CD4-positive, alpha-beta T cell treated with Interferon alpha-2 for 1 hour (primary cell): ENCODE measurements at regions not wholly inside any gene's neighbourhood (a gene's known extent, or its start where the extent isn't known, plus 50 kb on each side); places are given as distances from the start of the nearest gene placed in this dataset.

ENCODE experiments used
- DNase-seq, 2 donors: peaks; one replicate each; pipeline ENCODE4 v3.0.0-alpha.2; 2020 to 2022

DNA sequence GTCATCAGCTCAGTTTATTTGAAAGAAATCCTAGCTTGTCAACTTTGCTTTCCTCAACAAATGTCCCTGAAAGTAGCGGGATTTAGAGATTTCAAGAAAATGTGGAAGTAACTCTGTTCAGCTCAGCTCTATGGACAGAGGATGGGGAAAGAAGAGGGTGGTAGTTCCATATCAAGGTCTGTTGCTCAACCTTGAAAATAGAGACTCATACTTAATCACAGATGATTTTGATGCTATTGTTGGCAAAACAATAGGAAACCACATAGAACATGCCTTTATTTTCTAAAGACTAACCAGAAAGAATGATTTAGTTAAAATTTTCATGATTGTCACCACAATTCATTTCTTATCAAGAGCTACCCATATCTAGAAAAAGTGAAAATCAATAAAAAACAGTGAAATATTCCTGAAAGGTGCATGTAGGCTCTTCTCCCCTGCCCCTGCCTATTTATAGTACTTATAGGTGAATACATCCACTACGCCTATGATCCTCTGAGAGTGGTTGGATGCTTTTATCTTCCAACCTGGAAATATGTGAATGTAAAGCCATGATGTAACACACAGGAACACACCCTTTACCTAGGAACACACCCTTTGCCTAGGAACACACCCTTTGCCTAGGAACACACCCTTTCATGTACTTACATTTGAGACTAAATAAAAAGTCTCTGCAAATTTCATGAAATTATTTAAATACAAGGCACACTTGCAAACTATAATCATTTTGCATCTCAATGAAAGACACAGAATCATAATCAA lies 65.8 kb downstream of the ETAA1 start:
- no peak for DNase-seq

DNA sequence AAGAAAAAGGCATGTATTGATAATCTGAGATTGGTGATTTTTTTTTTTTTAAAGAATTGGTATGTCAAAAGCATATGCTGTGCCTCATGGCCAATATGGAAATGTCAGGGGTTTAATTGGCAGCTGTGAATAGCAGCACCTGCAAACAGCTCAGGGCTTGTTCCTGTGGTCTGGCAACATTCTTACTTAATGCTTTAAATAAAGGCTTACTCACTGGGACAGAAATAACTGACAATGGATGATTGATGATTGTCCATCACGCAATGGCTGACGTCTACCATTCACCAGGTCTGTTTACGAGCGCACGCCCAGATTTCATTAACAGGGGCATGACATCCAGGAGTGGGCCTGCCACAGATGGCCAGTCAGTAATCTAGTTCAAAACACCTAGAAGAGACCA lies 66.7 kb downstream of the ETAA1 start:
- no peak for DNase-seq

DNA sequence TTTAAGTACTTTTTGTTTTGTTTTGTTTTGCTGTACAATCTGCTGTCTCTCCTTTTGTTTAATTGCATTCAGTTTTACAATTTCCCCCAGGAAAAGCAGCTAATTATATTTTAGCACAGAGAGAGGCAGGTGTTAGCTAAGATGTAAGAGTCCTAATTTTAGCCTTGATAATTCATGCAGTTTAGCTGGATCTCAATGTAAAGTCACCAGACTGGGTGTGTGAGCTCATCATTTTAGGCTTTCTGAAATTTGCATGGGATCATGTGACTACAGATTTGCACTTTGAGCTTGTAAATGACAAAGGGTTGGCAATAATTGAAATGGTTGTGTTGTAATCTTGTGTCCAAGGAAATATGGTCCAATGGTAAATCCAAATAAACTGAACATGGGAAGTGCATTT lies 68.5 kb downstream of the ETAA1 start:
- no peak for DNase-seq

DNA sequence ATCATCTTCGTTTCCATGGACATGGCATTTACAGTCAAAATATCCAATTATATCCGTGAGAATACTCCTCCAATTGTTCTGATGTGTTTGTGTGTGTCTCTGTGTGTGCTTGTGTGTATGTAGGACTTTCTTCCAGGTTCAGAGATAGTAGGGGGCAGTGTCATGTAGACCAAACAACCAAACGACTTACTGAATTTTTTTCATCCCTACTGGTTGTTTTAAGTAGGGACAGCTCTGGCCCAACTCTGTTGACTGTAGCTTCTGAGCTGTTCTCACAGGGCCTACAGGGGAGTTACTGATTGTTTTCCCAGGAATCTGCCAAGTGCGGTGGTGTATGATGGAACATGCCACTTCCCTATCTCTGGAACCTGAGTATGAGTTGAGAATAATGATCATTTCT lies 69.6 kb downstream of the ETAA1 start:
- DNase-seq = no peak

DNA sequence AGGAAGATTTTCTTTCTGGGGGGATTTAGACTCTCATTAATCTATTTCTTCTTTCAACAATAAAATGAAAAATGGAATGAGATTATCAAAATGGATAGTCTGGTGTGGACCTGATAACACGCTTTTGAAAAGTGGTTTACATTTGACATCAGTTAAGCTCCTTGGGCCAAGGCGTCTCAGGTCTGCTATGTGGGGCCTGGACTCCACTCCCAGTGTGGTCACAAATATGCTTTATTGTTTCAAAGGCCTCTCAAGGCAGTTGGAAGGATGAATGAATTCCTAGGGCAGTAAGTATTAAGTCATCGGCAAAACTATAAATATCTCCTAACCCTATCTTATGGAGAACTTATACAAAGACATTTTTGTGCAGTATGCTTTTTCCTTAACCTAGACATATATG lies 74.5 kb downstream of the ETAA1 start:
- no peak for DNase-seq

DNA sequence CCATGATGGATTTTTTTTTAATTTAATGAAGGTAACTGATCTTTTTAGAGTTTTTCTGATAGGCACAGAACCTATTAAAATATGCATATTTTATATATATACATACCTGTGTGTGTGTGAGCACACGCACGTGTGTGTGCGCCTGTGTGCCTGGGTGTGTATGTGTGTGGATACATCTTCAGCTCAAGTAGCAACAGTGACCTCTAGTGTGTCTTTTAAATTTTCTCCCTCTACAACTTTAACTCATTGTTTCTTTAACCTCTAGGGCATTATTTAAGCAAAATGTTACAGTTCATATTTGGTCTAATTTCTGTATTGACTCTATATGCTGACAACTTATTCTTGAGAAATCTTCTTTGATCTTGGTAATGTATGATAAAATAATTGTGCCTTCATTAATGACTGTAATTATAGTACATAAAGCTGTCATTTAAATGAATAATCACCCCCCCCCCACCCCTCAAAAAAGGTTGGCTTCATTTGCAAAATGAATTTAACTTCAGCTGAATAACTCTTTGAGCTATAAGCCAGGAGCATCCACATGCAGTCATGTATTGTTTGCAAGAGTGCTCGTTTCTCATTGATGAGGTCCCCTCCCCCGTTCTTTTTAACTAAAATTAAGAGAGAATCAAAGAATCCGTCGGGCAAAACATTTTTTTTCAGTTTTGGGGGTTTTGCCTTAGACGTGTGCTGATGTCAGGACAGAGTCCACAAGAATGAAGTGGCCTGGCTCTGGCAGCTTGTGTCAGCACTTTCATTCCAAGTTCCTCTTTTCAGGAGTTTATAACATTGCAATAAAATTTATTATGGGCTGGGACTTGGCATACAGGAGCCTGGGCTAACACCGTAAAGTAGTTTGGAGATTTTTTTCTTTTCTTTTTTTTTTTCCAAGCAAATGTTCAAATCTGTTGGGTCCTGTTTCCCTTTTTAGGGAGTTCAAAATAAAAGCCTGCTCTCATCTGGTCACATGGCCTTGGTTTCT lies 80.0 kb downstream of the ETAA1 start:
- no peak for DNase-seq

DNA sequence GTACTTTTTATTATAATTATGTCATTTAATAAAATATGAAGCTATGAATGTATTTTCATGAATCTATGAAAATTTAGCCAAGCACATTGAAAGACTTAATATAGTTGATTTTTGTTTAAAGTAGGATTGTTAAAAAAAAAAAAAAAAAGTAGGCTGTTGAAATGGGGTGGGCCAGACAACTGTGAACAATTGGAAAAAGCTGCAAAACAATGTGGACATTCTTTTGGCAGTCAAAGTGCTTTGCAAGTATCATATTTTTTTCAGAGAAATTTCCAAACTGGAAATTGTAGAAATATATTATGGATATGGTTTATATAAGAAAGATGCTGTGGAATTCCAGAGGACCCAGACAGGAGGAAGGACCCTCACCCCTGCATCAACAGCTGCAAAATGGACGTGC lies 82.1 kb downstream of the ETAA1 start:
- no peak for DNase-seq

DNA sequence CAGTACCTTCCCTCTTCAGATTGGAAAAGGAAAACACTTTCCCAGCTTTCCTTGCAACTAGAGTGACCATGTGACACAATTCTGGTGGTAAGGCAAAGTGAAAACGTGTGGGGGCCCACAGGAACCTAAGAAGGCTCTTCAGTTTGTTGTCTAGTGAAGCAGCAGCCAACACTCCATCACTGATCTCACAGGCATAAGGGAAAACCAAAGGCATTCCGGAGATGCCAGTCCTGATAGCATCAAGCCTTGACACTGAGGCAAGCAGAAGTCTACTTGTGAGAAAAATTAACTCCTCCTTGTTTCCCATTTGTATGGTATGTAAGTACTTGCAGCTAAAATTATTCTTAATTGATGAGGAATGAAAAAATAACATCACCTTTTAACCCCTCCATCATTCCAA lies 88.3 kb downstream of the ETAA1 start:
- no peak for DNase-seq

DNA sequence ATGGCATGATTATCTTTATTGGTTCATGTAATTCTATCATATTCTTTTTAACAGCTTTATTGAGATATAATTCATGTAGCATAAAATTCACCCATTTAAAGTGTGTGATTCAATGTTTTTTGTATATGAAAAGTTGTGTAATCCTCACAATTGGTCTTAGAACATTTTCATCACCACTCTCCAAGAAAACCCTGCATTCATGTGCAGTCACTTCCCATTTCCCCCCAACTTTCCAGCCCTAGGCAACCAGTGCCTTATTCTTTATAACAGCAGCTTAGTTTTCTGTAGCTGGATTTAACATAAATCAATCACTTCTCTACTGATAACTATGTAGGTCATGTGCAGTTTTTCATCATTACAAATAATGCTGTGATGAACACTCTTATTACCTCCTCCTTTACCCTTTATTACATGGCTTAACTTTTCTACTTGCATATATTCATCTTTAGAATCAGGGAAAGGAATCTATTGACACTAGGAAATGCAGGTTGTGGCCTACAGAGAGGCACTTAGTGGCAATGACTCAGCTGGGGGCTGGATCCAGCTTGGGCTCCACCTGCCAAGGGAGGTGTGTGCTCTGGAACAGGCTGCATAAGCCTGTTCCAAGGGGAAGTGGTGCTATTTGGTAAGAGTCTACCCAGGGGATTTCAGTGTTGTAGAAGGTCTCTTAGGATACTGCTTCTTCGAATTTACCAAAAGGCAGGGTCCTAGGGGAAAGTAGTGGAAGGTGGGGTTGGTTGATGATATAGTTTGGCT lies 89.1 kb downstream of the ETAA1 start:
- DNase-seq = no peak

DNA sequence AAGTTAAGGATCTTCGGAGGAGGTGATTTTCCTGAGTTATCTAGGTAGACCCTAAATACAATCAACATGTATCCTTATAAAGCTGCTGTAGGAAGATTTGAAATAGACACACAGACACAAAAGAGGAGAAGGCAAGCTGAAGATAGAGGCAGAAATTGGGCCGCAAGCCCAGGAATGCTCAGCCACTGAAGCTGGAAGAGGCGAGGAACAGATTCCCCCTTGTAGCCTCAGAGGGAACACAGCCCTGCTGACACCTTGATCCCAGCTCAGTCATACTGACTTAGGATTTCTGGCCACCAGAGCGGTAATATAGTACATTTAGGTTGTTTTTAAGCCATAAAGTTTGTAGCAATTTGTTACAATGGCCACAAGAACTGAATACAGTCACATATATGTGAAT lies 90.9 kb downstream of the ETAA1 start:
- DNase-seq = no peak

DNA sequence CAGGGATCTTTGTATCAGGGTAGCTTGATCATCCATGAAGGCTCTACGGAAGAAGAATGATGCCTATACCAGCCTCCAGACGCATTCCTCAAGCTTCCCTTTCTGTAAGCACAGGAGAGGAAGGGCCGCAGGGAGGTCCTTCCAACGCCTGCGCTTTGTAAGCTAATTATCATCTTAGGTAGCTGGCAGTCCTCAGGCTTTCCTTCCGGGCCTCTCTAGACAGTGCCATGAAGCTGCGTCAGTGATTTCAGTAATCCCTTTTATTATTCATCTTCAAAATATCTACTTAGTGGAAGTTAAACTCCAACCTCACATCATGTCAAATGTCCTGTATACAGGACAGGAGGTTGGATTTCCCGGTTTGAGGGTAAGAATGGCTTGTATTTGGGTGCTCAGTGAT lies 92.3 kb downstream of the ETAA1 start:
- DNase-seq = no peak

DNA sequence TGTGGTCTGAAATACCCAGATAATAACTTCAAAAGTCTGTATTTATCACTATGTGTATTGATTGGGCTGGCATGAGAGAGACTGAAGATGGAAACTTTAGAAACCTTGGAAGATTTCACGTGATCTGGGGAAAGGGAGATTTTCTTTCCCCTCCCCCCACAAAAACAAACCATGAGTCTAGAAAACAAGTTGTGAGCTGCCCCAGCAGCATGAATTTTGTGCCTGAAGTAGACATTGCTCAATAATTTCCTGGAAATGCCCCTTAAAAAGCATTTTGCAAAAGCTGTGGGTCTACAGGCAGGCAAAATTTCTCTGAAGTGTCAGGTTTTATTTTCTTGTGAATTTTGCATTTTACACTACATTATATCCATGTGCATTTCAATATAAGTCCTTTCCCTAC lies 101.8 kb downstream of the ETAA1 start:
- no peak for DNase-seq

DNA sequence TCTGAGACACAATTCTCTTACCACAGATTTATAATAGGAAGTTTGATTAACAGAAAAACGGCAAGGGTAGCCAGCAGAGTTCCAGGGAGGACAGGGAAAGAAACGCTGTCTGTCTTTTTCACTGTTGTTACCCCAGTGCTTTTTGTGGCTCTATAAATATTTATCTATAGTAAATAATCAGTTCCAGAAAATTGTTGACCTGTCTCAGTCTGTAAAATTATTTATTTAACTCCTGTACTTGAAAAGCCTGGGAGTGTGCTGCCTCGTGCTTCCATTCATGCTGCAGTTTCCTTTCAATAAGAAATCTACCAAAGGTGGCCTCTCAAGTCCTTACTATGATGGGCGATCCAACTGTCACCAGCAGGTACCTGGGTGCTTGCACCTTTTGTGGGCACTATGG lies 102.9 kb downstream of the ETAA1 start:
- no peak for DNase-seq

DNA sequence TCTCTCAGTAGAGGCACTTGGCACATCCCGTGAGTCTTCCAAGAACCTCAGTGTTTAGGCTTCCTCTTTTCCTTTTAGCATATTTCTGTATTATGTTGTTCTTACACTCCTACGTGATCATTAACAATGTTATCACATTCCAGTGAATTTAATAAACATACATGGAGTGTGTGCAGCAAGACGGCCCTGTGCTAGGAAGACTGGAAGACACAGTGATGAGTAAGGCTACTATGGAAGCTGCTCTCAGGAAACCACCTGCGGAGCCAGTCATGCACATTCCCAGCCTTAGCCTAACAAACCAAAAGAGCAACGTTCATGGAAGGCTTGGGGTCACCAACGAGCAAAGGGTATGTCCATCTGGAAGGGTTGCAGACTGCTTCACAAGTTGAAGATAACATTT lies 103.4 kb downstream of the ETAA1 start:
- DNase-seq = no peak

DNA sequence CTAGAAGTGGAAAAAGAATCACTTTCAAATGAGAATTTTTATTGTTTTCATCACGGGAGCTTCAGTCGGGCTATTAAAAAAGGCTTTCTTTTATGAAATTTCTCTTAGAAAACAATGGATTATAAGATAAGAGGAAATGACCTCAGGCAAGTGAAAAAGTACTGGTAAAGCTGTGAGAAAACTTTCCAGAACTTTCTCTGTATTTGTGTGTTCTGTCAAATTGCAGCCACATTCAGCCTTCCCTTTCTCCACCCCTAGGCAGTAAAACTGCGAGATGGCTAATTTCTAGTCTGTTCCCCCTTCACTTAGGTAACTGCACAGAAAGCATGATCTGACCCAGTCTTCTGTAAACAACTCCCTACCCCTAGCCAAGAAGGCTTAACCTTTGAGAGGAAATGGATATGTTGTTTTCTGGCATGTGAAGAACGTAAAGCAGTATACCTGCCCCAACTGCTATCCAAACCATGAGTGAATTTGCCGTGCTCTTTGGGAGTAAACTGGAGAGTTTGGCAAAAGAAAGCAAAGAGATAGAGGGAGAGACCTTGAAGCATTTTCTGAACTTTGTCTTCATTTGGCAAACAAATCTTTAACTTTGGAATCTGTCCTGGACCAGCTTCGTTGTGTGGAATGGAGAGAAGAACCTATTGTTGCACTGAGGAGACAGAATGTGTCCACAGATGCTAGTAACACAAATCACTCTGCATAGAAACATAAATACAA lies 105.4 kb downstream of the ETAA1 start:
- no peak for DNase-seq

DNA sequence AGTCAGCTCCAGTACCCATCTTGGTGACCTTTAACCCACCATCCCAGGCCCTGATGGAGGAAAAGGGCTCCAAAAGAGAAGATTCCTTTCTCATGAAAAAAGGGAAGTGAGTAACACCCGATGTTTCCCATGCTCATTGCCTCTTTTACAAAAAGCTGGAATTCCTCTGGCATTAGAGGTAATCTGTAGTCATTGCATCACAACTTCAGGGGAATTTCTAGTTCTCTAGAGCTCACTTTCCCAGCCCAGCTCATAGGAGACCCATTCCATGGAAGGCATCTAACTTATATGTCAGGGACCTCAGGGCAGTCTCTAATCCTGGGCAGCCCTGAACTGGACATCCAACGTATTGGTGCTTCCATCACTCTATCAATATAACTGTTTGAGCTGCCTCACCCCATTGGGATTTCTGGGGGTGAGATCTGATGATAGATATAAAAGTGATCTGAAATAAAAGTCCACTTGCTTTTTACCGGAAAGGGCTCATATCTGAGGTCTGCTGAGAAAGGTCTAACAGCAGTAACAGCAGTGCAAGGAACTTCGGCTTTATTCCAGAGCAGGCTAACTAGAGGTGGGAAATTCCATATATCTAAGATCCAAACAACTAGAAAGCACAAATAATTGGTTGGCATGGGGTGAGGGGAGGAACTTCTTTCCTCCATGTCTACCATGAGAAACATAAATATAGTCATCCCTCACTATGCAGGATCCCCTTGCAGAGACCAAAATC lies 106.1 kb downstream of the ETAA1 start:
- DNase-seq = no peak

DNA sequence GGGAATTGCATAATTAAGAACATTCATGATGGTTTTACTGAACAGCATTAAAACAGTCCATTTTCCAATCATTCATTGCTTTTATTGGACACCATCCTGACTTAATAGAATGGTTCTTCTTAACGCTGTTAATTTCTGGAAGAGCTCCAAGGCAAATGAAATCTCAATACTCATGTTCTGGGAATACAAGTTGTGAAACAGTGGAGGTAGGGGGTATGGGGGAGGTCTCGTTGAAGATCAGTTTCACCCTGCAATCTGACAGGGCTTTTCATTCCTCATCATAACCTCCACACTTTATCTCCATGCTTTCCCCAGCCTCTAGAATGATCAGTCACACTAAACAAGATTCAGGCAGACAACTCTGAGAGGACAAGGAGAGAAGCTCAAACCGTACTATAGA lies 113.6 kb downstream of the ETAA1 start:
- DNase-seq = no peak

DNA sequence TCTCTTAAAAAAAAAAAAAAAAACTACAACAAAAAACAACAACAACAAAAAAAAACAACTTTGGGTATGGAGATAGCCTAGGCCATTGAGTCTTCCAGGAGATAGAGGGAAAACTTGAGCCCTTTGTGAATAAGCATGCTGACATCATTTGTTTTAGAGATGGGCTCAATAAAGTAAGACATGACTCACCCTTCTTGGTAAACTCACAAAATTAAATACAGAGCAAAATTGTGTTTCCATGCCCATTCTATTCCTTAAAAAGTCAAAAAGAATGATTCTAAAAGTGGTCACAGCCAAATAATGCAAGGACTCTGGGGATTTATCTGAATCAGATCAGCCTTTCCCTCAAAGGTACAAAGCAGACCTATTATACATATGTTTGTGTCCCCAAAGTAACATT lies 117.4 kb downstream of the ETAA1 start:
- no peak for DNase-seq

DNA sequence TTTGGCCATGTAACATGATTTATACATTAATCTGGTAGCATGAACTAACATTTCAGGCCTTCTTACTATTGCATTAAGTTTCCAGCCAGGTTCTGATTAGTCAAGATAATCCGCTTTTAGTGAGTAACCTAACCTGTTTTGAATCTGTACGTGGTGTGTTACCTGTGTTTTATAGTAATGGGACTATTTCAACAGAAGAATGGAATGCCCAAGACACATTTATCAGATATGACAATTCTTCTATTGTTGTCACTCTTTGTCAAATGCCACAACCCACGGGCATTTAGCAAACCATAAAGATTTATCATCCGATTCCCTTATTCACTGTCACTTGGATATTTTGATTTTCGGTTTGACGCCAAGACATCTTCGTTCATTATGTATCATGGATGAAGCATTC lies 117.9 kb downstream of the ETAA1 start:
- DNase-seq = no peak

DNA sequence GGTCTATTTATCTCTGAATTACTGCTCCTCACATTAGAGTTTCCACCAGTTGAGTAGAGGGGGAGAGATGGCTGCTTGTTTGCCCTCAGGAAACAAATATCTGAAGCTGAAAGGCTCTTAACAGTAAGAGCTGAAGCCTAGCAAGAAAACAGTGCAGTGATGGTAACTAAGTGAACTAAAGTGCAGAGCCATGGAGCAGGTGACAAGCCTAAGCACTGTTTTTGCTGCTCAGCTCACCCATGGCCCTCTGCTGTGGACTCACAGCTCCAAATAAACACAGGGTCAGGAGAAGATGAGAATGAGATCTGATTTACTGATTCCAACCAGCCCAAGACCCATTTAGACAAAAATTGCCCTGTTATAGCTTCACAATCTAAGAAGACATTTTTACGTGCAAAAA lies 118.4 kb downstream of the ETAA1 start:
- DNase-seq = no peak

DNA sequence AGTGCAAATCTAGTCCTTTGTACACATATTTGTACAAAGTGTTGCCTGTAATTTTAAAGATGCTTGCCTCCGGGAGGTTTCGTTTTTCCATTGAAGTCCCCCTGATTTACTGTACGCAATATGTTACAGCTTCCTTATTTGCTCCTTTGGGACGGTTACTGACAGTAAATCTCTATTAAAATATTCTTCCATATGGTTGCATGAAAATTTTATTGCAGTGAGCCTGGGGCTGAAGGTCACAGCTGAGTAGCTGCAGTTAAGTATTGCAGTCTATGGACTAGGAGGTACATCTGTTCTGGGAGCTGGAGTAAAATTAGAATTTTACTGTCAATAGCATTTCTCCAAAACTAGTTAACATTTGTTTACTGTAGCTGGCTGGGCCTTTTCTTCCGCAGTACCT lies 119.2 kb downstream of the ETAA1 start:
- no peak for DNase-seq

DNA sequence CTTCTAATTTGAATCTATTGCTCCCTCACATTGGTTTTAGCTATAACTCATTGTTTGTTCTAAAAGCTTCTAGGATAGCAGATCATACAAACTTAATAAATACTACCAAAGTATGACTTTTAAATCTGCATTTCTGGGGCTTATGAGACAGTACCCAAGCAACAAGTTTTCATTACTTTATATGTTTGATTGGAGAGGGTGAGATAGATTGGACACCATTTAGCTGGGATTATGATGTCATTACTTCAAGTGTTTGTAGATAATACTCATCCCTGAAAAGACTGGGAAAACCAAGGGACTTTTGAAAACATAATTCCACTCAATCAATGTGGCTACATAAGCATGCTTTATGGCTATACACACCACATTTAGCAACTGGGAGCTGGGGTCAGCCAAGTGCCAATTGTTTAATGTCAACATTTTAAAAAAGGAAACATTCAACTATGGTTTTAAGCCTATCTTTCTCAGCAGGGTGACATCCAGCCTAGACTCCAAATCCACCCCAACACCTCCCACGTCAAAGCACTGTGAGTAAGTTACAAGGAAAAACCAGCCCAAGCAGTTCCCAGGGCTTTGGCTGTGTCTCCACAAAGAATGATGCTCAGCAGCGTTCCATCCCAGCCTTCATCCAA lies 119.9 kb downstream of the ETAA1 start:
- DNase-seq = no peak
